ENCODE measurements at regions not wholly inside any gene's neighbourhood (a gene's known extent, or its start where the extent isn't known, plus 50 kb on each side); places are given as distances from the start of the nearest gene placed in this dataset.

- no peak for DNase-seq (ENCODE audit: low read depth)
These were observed 155.1 kb upstream of the CAMK1G start for GRCh38 chr1:209428241-209428921.

GRCh38 chr1:209429611-209430010 is 153.9 kb upstream of the CAMK1G start:
- DNase-seq (ENCODE audit: low read depth), result no peak

- DNase-seq (ENCODE audit: low read depth), result no peak
These were observed 153.4 kb upstream of the CAMK1G start for GRCh38 chr1:209430107-209430506.

- no peak for DNase-seq (ENCODE audit: low read depth)
These were observed 152.7 kb upstream of the CAMK1G start for GRCh38 chr1:209430821-209431259.

GRCh38 chr1:209431402-209431801 is 152.1 kb upstream of the CAMK1G start:
- no peak for DNase-seq (ENCODE audit: low read depth)

- DNase-seq (ENCODE audit: low read depth), result no peak
These were observed 151.6 kb upstream of the CAMK1G start for GRCh38 chr1:209431813-209432442.

GRCh38 chr1:209432443-209432825 is 151.1 kb upstream of the CAMK1G start:
- DNase-seq (ENCODE audit: low read depth), result no peak

GRCh38 chr1:209433649-209434031 is 149.9 kb upstream of the CAMK1G start:
- DNase-seq (ENCODE audit: low read depth), result no peak

- no peak for DNase-seq (ENCODE audit: low read depth)
These were observed 149.4 kb upstream of the CAMK1G start for GRCh38 chr1:209434066-209434465.

- DNase-seq (ENCODE audit: low read depth), result no peak
These were observed 148.8 kb upstream of the CAMK1G start for GRCh38 chr1:209434631-209435217.

GRCh38 chr1:209435654-209436566 is 147.6 kb upstream of the CAMK1G start:
- DNase-seq (ENCODE audit: low read depth), result no peak

- no peak for DNase-seq (ENCODE audit: low read depth)
These were observed 143.7 kb upstream of the CAMK1G start for GRCh38 chr1:209439828-209440227.

GRCh38 chr1:209443361-209443931 is 140.1 kb upstream of the CAMK1G start:
- DNase-seq (ENCODE audit: low read depth), result no peak

GRCh38 chr1:209443975-209444651 is 139.4 kb upstream of the CAMK1G start:
- DNase-seq (ENCODE audit: low read depth), result no peak

- DNase-seq (ENCODE audit: low read depth), result no peak
These were observed 138.6 kb upstream of the CAMK1G start for GRCh38 chr1:209444961-209445360.

GRCh38 chr1:209445576-209445975 is 137.9 kb upstream of the CAMK1G start:
- DNase-seq (ENCODE audit: low read depth), result no peak

GRCh38 chr1:209446356-209446755 is 137.2 kb upstream of the CAMK1G start:
- DNase-seq (ENCODE audit: low read depth), result no peak

- no peak for DNase-seq (ENCODE audit: low read depth)
These were observed 129.0 kb upstream of the CAMK1G start for GRCh38 chr1:209454340-209454994.

- DNase-seq (ENCODE audit: low read depth), result no peak
These were observed 128.4 kb upstream of the CAMK1G start for GRCh38 chr1:209455145-209455544.

- no peak for DNase-seq (ENCODE audit: low read depth)
These were observed 127.7 kb upstream of the CAMK1G start for GRCh38 chr1:209455661-209456358.
